Loucy (cell line): ENCODE measurements at regions not wholly inside any gene's neighbourhood (a gene's known extent, or its start where the extent isn't known, plus 50 kb on each side); places are given as distances from the start of the nearest gene placed in this dataset.

Experiments
- H2AFZ ChIP-seq: fragments of 200-600 bp; sonication (generic); 2 replicates; pipeline ENCODE4 v1.6.0; 2016; ENCODE audit warnings: antibody characterized with exemption, mild to moderate bottlenecking, low read length, moderate library complexity
- H3F3A ChIP-seq: fragments of 200-600 bp; 2 replicates; pipeline ENCODE4 v1.6.0; 2016; ENCODE audit warnings: antibody characterized with exemption, low read depth, mild to moderate bottlenecking
- H3K27me3 ChIP-seq: fragments of 200-600 bp; sonication (generic); 2 replicates; pipeline ENCODE4 v1.6.1; 2014; ENCODE audit warnings: low read length, mild to moderate bottlenecking; ENCODE audit not compliant: insufficient read depth, poor library complexity, severe bottlenecking
- H3K36me3 ChIP-seq: fragments of 200-600 bp; sonication (generic); 2 replicates; pipeline ENCODE4 v1.6.1; 2016; ENCODE audit warnings: low read length; ENCODE audit not compliant: insufficient read depth
- H3K4me1 ChIP-seq: fragments of 200-600 bp; sonication (generic); 2 replicates; pipeline ENCODE4 v1.5.1; 2014; ENCODE audit warnings: low read length, mild to moderate bottlenecking; ENCODE audit not compliant: insufficient read depth, poor library complexity, severe bottlenecking
- H3K4me2 ChIP-seq: fragments of 200-600 bp; sonication (generic); 2 replicates; pipeline ENCODE4 v1.6.0; 2014; ENCODE audit warnings: antibody characterized with exemption, low read length, low read depth, mild to moderate bottlenecking; ENCODE audit not compliant: poor library complexity, severe bottlenecking
- H3K4me3 ChIP-seq: fragments of 200-600 bp; sonication (generic); 2 replicates; pipeline ENCODE4 v1.5.1; 2014; ENCODE audit warnings: low read length, mild to moderate bottlenecking, mixed read lengths; ENCODE audit not compliant: poor library complexity, severe bottlenecking
- H3K79me2 ChIP-seq: fragments of 200-600 bp; sonication (generic); 2 replicates; pipeline ENCODE4 v1.6.1; 2014; ENCODE audit warnings: low read length; ENCODE audit not compliant: insufficient read depth
- H3K9ac ChIP-seq: fragments of 200-600 bp; sonication (generic); 2 replicates; pipeline ENCODE4 v1.6.0; 2014; ENCODE audit warnings: mild to moderate bottlenecking, low read depth, low read length, moderate library complexity; ENCODE audit not compliant: poor library complexity, severe bottlenecking
- H3K9me2 ChIP-seq: fragments of 200-600 bp; sonication (generic); replicated peaks from 2 replicates; pipeline ENCODE4 v1.6.1; 2016; ENCODE audit warnings: low read depth, low read length, mixed read lengths
- H3K9me3 ChIP-seq: fragments of 200-600 bp; sonication (generic); 2 replicates; pipeline ENCODE4 v1.6.1; 2014; ENCODE audit warnings: mild to moderate bottlenecking, antibody characterized with exemption, low read length, low read depth; ENCODE audit not compliant: insufficient read depth
- H4K20me1 ChIP-seq: fragments of 200-600 bp; sonication (generic); 2 replicates; pipeline ENCODE4 v1.6.0; 2014; ENCODE audit warnings: antibody characterized with exemption, low read length, mild to moderate bottlenecking; ENCODE audit not compliant: insufficient read depth, poor library complexity, severe bottlenecking
- CTCF ChIP-seq: fragments of 200-600 bp; sonication (generic); conservative IDR thresholded peaks from 2 replicates; pipeline ENCODE4 v1.5.1; 2014; ENCODE audit warnings: mild to moderate bottlenecking, antibody characterized with exemption, low read length
- EZH2phosphoT487 ChIP-seq: fragments of 200-600 bp; IDR thresholded peaks from 2 replicates; pipeline ENCODE4 v1.6.1; 2018; ENCODE audit warnings: antibody characterized with exemption, mild to moderate bottlenecking, moderate library complexity, borderline replicate concordance

DNA sequence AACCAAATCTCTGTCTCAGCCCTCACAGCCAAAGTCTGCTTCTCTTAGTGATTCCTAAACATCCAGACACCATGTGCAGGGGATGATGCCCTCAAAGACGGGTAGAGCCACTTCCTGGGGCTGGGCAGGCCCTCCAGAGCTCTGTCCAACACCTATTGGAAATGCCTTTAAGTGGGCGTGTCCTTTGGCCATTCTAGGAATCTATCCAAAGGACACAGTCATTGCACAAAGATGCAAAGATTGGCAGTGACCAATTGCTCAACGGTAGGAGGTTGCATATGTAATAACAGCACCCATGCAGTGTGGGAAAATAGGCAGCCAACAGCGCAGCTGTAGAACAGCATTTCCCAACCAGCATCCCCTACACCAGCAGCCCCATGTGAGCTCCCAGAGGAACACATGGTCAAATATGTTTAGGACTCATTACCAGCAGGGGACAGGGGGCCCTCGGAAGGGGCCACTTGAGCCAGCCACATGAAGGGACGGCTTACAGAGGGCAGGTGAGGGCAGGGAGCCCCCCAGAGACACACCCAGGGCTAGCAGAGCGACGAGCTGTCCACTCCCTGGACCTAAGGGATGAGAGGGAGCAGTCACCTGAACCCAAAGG lies 142.8 kb upstream of the IQSEC1 start:
- TF ChIP-seq EZH2phosphoT487 (no peak), CTCF (no peak)
- Histone ChIP-seq H3K9me3 (no peaks in the 10 kb centered on the region), H3K4me2 (no peak overlapping the region), H3K27me3 (no peaks in the 10 kb centered on the region), H2AFZ (no peak overlapping the region), H4K20me1 (no peaks in the 10 kb centered on the region), H3K79me2 (no peaks in the 10 kb centered on the region), H3K36me3 (no peaks in the 10 kb centered on the region), H3K9me2 (no peaks in the 10 kb centered on the region), H3K9ac (no peak overlapping the region), H3K4me1 (no peaks in the 10 kb centered on the region), H3K4me3 (no peak overlapping the region), H3F3A (no peaks in the 10 kb centered on the region)

DNA sequence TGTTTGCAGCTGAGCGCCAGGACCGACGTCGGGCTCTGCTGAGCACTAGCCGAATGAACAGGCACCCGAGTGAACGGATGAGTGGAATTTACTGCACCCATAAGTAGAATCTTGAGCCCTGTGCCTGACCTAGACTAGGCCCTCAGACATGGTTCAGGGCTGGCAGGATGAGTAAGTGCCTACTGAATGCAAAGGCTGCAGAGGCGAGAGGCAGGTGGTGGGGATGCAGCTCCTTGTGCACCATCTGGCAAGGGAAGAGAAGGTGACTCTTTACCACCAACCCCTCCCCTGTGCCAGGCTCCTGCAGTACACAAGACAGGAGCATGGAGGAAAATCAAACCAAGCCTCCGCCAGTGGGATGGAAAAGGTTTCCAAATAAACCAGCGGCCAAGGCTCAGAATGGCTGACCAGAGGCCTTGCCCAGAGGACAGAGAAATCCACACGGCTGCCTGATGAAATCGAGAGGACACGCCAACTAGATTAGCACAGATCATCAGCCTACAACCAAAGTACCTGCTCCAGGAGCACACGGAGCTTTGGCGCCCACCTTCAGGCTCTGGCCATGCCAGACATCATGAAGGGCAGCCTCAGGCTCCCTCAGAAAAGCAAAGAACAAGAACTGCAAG lies 141.7 kb upstream of the IQSEC1 start:
- H3K4me2 ChIP-seq: no peak overlapping the region
- no peaks in the 10 kb centered on the region for H3F3A ChIP-seq
- H3K79me2 ChIP-seq: no peaks in the 10 kb centered on the region
- H3K9me2 ChIP-seq: no peaks in the 10 kb centered on the region
- no peaks in the 10 kb centered on the region for H3K4me1 ChIP-seq
- no peaks in the 10 kb centered on the region for H3K9me3 ChIP-seq
- H3K27me3 ChIP-seq: no peaks in the 10 kb centered on the region
- no peaks in the 10 kb centered on the region for H4K20me1 ChIP-seq
- TF ChIP-seq CTCF: no peak
- TF ChIP-seq EZH2phosphoT487: no peak
- no peak overlapping the region for H2AFZ ChIP-seq
- H3K9ac ChIP-seq: no peak overlapping the region
- no peaks in the 10 kb centered on the region for H3K36me3 ChIP-seq
- H3K4me3 ChIP-seq: no peak overlapping the region

GRCh38 chr3:13213911-13214846 lies 140.9 kb upstream of the IQSEC1 start:
- Histone ChIP-seq H2AFZ (no peak overlapping the region), H3K79me2 (no peaks in the 10 kb centered on the region), H3K36me3 (no peaks in the 10 kb centered on the region), H4K20me1 (no peaks in the 10 kb centered on the region), H3K9me3 (no peaks in the 10 kb centered on the region), H3K27me3 (no peaks in the 10 kb centered on the region), H3K9me2 (no peaks in the 10 kb centered on the region), H3K4me1 (no peaks in the 10 kb centered on the region), H3K4me3 (no peak overlapping the region), H3F3A (no peaks in the 10 kb centered on the region), H3K4me2 (no peak overlapping the region), H3K9ac (no peak overlapping the region)
- no peak for TF ChIP-seq EZH2phosphoT487
- TF ChIP-seq CTCF: no peak
